ENCODE measurements at regions not wholly inside any gene's neighbourhood (a gene's known extent, or its start where the extent isn't known, plus 50 kb on each side); places are given as distances from the start of the nearest gene placed in this dataset.
"Not testable (repeated sequence)": the region's sequence is repeated elsewhere in the genome, so short reads cannot be mapped to it uniquely, and the experiment has no call there.

DNA sequence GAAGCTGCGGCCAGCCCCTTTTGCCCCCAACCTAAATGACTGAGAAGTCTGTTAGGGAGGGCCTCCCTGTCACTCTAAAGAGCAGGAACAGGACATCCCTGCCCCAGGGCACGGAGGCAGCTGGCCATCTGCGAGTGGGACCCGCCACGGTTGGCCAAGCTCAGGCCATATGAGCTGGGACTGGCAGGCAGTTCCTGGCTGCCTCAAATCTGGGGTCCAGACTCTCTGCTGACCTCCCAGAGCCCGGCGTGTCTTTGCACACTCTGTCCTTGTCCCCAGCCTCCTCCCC, 143.0 kb downstream of the IGLL1 start:
- not testable (repeated sequence) for DNase-seq

DNA sequence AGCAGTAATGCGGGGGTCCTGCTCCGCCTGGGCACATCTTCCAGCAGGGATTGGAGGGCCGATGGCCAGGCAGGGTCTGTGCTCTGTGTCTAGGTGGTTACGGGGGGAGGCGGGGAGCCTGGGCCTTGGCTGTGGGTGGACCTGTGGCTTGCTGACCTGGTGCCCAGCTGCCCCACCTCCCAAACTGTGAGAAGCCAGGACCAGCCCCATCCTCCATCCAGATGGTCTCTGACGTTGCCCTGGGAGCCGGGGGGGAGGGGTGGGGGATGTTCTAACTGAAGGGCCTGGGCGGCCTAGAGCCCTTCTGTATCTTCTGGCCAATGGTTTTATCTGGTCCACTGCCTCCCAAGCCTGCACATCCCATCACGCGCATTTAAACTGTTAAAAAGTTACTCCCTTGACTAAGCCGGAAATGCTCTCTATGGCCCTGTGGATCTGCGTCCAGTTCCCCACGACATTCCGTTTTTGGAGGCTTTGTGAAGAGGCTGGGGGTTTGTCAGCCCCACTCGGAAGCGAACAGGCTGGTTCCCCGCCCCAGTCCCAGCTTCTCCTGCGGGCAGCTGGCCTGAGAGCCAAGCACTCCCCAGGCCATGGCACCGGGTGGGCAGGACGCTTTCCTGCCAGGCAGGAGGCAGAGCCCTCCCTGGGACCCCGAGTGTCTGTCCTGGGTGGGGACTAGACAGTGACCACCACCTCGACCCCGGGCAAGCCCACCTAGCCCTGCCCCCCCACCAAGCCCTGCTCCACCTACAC, 143.6 kb downstream of the IGLL1 start:
- DNase-seq: not testable (repeated sequence)

DNA sequence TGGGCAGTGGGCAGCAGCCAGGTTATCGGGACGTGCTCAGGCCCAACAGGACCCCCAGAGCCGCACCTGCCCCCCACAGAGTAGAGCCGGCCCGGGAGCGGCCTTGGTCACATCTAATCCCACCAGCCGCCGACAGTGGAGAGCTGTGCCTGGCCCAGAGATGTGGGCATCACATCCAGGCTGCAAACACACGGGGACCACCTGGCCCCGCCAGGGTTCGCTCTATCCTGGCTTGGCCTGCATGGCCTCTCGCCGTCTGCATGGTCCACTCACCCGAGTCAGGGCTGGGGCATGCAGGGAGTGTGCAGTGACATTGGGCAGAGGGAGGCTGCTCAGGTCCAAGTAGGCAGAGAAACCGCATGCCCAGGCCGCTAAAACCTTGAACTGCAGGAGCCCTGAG, 144.9 kb downstream of the IGLL1 start:
- DNase-seq: not testable (repeated sequence)

DNA sequence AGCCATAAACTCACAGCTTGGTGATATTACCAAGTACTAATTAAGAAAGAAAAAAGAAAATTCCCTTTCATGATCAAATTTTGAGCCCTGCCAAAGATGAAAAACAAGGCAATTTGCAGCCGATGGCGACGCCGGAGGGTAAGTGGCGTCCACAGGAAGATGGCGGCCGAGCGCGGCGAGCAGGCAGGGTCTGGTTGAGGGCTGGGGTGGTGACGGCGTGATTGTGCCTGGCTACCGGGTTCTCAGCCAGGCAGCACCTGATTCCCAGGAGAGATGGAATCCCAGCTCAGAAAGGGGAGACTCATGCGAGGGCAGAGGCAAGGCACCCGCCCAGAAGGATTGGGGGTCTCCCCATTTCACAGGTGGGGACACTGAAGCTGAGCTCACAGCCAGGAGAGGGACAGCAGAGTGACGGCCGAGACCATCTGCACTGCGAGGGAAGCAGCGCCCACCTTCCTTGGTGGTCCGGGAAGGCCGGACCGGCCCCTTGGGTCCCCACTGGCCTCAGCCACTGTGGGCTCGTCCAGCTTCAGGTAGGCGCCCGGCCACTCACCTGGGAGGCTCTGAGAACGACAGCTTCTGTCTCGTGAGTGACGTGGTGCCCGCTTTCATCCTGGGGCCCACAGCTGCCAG, 145.8 kb downstream of the IGLL1 start:
- not testable (repeated sequence) for DNase-seq

DNA sequence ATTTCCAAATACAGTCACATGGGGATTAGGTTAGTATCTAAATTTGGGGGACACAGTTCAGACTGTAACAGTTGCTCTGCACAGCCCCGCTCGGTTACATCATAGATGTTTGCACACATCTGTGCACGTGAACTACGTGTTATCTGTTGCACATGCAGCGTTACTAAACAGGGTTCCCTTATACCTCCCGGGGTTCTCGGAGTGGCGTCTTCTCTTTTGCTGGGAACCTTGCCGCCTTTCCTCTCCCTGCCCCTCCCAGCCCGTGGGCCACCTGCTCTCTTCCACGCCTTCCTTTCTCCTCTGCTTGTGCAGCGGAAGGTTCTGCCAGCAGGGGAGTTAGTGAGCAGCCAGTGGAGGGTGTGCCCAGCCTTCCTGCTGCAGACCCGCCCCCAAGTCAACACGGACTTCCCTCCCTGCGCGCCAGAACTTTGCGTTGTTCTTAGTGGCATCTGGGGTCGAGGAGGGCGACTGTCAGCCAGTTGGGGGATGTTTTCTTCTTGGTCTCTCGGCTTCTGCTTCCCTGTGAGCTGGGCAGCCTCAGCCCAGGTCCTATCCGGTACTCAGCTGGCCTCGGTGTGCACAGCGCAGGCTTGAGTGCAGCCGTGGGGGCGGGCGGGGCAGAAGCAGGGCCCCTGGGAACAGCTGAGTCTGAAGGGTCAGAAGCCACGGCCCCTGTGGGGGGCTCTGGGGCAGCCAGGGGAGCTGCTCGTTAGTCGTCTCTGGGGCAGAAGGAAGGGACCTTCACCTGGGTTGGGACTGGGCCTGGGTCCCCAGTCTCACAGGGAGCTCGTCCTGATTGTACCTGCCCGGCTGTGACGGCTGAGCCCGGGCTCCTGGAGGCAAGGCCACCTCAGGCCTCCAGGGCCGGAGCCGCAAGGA, 146.7 kb downstream of the IGLL1 start:
- DNase-seq: peak; percentile 58 to 71

DNA sequence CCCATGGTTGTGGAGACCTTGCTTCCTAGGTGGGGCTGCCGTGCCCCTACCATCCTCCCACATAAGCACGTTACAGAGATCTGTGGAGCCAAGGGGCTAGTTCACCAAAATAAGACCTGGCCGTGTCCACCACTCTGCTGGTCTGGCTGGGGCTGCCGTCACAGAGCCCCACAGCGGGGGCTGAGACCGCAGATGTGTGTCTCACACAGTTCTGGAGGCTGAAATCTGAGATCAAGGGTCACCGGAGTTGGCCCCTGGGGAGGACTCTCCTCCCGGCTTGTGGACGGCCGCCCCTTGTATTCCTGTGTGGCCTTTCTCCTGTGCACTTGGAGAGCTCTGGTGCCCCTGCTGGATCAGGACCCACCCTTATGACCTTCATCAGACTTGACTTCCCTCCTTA, 147.4 kb downstream of the IGLL1 start:
- DNase-seq: not testable (repeated sequence)

DNA sequence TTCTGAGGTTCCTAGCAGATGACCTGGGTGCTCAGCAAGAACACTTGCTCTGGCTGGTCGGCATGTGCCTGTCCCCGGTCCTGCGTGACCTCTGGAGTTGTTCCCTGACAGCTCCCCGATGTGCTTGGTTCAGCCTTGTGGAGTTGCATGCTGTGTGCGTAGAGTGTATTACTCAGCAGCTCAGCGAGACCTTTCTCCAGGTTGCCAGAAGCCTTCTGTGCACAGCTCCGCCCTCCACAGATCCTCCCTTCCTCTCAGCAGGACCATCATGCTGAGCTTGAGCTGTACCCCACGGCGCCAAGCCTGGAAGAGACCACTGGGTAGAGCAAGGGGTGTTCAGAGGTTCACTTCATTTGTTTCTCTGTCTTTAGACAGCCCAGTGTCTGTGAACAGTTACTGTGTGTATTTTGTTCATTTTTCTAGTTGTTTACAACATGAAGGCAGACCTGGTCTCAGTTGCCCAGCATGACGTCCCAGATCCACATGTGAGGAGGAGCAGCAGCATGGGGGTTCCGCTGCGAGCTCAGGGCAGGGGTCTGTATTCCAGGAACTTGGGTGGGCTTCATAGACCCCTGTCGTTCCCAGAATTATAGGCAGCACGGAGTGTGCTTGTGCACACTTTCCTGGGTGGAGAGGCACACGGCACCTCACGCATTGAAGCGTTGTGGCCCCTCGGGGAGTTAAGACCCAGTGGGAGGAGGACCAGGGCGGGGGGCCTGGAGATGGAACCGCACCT, 148.6 kb downstream of the IGLL1 start:
- no peak for DNase-seq

DNA sequence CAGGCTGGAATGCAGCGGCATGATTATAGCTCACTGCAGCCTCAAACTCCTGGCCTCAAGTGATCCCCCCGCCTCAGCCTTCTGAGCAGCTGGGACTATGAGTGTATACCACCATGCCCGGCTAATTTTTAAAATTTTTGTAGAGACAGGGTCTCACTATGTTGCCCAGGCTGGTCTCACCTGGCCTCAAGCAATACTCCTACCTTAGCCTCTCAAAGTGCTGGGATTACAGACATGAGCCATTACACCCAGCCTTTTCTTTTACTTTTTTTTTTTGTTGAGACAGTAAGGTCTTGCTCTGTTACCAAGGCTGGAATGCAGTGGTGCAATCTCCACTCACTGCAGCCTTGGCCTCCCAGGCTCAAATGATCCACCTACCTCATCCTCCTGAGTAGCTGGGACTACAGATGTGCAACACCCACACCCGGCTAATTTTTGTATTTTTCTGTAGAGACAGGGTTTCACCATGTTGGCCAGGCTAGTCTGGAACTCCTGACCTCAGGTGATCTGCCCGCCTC, 155.5 kb downstream of the IGLL1 start:
- not testable (repeated sequence) for DNase-seq

DNA sequence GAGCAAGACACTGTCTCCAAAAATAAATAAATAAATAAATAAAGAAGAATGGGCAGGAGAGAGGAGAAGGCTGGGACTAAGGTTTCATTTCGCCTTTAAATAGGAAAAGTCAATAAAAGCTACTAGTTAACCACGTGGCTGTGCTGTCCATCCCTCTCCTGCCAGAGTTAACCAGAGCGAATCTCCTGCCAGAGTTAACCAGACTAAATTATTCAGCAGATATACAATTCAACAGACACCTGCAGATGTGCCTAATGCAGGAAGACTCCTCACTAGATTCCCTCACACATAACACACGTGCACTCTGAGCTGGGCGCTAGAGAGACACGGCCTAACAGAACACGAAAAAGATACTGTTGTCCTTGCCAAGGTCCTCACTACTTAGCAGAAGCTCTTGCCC, 156.1 kb downstream of the IGLL1 start:
- no peak for DNase-seq

DNA sequence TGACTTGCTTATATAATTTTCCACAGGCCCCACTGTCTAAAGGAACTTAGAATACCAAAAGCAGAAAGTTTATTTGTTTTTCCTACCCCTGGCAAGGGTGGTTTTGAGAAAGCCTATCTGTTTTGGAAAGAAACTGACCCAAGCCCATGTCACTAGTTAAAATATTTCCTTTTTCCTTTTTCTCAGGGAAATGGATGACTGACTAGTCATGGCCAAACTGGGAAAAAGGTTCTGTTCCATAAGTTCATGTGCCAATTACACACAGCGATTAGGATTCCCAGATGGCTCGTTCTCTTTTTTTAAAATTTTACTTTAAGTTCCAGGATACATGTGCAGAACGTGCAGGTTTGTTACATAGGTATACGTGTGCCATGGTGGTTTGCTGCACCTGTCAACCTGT, 157.8 kb downstream of the IGLL1 start:
- DNase-seq: not testable (repeated sequence)

DNA sequence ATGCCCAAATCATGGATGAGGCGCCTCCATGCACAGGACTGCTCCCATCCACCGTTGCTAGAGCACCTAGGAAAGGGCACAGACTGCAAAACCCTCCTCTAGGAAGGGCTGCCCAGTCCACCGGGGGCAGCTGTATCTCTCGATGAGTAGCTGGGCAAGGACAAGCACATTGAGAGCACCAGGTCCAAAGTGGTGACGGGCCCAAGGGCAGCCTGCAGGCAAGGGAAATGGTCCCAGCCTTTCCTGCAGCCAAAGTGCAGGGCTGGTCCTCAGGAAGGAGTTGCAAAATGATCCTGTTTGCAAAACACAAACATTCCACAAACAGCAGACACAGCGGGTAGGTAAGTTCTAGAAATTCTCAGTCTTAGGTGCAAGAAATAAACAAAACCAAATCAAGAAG, 158.8 kb downstream of the IGLL1 start:
- not testable (repeated sequence) for DNase-seq

DNA sequence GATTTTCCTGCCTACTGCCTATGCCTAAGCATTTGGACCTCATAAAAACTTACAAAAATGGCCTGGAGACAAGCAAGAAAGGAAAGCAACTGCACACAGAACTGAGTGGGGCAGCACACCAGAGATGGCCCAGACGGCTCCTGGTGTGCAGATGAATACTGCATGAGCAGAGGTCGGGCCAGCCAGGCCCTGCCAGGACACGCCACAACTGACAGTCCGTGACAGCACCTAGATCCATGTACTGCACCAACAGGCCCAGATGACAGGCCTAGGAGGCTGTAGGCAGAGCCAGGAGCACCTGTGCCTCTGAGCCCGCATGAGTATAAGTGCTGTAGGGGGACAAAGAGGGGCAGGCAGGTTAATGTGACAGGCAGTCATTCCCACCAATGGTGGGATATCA, 160.2 kb downstream of the IGLL1 start:
- DNase-seq: no peak

DNA sequence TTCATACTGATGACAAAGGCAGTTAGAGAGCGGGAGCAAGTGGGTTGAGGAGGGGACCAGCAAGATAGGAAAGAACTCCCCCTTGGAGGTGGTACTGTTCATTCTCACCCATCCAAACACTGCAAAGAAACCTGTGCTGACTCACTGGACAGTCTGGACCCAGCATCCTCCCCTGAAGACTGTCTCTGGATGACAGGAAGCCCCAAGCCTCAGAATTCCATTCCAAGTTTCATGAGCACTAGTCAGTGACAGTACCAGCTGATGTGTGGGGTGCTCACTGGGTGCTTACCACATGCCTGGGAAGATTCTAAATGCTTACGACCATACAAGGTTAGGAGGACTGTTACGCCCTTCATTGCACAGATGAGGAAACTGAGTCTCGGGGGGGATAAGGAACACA, 160.9 kb downstream of the IGLL1 start:
- DNase-seq: no peak

DNA sequence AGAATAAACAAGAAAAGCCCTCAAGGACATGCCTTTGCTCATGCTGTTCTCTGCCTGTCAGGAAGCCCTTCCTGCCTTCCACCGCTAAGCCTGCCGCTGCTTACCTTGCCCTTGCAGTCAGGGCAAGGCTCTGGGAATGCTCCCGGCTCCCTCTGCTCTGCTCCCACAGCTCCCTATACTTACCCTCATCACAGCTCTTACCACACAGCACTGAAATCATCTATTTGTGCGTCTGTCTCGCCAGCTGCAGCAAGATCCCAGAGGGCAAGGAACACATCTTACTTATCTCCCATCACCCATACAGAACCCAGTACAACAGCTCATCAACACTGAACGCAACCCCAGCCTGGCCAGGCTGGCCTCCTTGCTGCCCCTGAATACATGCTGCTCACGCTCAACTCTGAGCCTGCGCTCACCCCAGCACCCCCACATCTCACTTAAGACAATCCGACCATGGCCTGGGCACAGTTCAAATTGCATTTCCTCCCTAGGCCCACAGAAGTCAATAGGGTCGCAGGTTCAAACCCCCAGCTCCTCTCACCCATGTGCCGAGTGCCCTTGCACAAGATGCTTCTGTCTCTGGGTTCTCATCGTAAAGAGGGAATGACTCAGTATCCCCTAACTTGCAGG, 161.8 kb downstream of the IGLL1 start:
- DNase-seq: no peak

DNA sequence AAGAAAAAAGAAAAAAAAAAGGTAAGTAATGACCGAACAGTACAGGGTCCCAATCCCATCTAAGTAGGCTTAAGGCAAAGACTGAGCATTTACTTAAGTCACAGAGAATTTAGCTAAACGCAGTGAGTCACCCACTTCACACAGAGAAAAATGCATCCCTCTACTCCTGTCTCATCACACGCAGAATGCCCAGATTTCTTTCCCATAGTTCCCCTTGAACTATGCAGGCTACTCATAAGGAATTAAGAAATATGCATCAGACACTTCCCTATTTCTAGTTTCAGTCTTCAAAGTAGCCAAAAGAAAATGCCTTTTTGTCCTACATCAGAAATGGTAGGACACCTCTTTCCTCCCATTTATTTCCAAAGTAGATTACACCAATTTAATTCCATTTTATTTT, 162.8 kb downstream of the IGLL1 start:
- not testable (repeated sequence) for DNase-seq

DNA sequence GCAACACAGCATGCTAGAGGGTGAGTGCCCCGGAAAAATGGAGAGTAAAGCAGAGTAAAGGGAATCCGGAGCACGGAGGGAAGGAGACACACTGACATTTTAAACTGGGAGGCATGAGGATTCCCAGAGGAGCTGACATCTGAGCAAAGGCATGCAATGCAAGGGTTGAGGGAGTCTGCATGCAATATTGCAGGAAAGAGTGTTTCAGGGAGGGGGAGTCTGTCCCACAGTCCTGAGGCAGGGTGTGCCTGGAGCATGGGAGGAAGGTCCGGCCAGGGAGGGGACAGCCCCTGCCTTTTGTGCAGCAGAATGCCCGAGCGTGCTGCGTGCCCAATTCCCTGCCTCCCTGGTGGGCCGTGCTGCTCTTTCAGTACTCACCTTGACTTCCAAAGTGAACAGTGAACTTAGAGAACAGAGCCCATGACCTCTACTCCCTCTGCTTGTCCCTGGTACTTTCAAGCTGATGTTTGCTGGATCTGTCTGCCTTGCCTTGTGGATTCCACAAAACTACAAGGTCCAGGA, 163.9 kb downstream of the IGLL1 start:
- not testable (repeated sequence) for DNase-seq

DNA sequence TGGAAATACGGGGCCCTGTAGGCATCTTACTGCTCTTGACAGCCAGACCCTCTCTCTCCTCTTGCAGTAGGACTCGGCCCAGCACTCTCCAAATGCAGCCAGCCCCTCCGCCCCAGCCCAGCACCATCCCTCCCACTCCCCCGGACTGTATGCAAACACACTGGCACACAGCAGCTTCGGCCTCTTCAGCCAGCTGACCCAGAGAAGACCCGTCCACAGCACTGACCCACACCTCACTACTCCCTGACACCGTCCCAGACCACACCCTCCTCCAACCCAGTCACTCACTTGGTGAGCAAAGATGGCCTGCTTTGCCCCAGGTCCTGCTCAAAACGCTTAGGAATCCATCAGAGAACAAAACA, 164.6 kb downstream of the IGLL1 start:
- DNase-seq: no peak

DNA sequence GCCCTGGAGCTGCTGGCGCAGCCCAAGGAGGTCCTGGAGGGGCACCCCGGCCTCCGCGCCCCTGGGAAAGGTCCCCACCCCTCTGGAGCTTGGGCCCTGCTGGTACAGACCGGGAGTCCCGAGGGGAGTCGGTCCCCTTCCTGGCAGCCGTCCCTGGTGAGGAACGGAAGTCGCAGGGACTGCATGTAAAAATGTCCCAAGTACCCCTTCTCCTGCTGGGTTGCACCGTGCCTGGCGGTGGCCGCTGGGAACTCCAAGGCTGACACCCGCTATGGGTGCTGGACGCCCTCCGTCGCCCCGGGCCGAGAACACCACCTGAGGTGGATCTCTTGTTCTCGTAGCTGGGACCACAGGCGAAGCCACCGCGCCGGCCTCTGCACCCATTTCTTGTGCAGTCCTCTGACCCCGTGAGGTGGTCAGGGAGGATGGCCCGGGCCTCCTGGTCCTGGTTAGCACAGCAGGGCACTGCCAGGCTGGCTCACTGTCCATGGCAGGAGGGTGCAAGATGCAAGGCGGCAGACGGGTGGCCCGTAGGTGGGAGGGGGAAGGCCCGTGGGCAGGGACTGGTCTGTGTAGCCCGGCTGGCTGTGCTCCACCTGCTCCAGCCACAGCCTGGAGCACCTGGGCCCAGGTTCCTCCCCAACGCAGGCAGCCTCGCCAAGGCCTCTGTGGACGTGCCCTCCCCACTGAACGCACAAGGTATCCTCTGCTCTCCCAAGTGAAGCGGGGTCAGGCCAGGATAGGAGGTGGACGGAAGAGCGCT, 165.2 kb downstream of the IGLL1 start:
- no peak for DNase-seq

DNA sequence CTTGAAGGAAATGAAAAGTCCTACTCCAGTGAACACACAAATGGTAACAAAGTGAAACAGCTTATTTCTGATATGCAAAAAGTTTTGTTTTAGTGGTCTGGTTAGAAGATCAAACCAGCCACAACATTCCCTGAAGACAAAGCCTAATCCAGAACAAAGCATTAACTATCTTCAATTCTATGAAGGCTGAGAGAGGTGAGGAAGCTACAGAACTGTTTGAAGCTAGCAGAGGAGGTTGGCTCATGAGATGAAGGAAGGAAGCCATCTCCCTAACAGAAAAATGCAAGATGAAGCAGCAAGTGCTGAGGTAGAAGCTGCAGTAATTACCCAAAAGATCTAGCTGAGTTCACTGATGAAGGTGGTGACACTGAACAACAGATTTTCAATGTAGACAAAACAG, 168.4 kb downstream of the IGLL1 start:
- DNase-seq: no peak

DNA sequence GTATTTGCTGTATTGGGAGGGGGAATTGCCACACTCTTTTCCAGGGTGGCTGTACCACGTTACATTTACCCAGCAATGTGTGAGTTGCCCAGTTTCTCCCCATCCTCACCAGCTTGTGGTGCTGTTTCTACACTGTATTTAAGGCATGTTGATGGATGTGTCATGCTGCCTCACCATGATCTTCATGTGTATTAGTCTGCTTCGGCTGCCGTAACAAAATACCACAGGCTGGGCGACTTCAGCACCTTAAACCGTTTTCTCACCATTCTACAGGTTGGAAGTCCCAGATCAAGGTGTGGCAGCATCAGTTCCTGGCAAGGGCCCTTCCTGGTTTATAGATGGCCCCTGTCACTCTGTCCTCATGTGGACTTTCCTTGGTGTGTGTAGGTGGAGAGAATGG, 169.7 kb downstream of the IGLL1 start:
- no peak for DNase-seq

DNA sequence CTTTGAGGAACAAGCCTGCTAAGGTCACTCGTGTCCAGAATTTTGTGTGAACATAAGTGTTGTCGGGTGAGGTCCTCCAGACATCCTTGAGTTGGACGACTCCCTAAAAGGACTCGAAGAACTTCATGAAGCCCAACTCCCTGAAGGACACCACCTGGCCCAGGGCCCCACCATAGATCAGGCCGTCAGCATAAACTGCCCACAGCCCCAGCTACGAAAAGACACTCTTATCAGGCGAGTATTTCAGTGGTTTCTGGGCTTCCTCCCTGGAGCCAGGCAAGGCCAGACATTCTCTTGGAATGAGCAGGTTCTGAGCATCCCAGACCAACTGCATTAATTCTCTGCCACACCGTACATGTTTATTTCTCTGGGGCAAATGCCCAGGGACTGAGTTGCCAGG, 170.1 kb downstream of the IGLL1 start:
- DNase-seq: no peak

DNA sequence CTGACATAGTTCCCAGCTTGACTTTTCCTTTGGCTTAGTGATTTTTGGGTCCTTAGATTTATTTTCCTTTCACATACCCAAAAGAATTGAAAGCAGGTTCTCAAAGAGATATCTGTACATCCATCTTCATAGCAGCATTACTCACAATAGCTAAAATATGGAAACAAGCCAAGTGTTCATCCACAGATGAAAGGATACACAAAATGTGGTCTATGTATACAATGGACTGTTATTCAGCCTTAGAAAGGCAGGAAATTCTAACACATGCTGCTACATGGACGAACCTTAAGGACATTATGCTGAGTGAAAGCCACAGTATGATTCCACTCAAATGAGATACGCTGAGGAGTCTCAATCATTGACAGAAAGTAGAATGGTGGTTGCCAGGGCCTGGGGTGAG, 171.8 kb downstream of the IGLL1 start:
- no peak for DNase-seq
